H9 (cell line): ENCODE measurements at regions not wholly inside any gene's neighbourhood (a gene's known extent, or its start where the extent isn't known, plus 50 kb on each side); places are given as distances from the start of the nearest gene placed in this dataset.

Experiments
- DNase-seq: peaks from one replicate; pipeline ENCODE4 v3.0.0-alpha.2; 2017
- H2AFZ ChIP-seq: one replicate; pipeline ENCODE4 v1.6.1; 2013; ENCODE audit warnings: mild to moderate bottlenecking, low read length, control low read depth, moderate library complexity
- H2AK5ac ChIP-seq: 2 replicates; pipeline ENCODE4 v1.6.1; 2013; ENCODE audit warnings: low read length, control low read depth, mixed read lengths; ENCODE audit not compliant: insufficient read length
- H2BK120ac ChIP-seq: one replicate; pipeline ENCODE4 v1.6.1; 2013; ENCODE audit warnings: low read depth, mild to moderate bottlenecking, low read length, control low read depth, inconsistent platforms; ENCODE audit not compliant: poor library complexity, severe bottlenecking
- H2BK12ac ChIP-seq: 2 replicates; pipeline ENCODE4 v1.6.1; 2013; ENCODE audit warnings: low read length, control low read depth, mixed read lengths, low read depth; ENCODE audit not compliant: insufficient read length
- H2BK15ac ChIP-seq: 2 replicates; pipeline ENCODE4 v1.6.1; 2013; ENCODE audit warnings: low read depth, low read length, control low read depth
- H2BK20ac ChIP-seq: one replicate; pipeline ENCODE4 v1.6.1; 2013; ENCODE audit warnings: low read depth, mild to moderate bottlenecking, low read length, control low read depth, inconsistent platforms; ENCODE audit not compliant: poor library complexity, severe bottlenecking
- H2BK5ac ChIP-seq: 2 replicates; pipeline ENCODE4 v1.6.1; 2013; ENCODE audit warnings: low read length, control low read depth, mixed read lengths; ENCODE audit not compliant: insufficient read length
- H3K14ac ChIP-seq: 2 replicates; pipeline ENCODE4 v1.6.1; 2013; ENCODE audit warnings: low read length, control low read depth; ENCODE audit not compliant: insufficient read depth
- H3K18ac ChIP-seq: 2 replicates; pipeline ENCODE4 v1.6.1; 2013; ENCODE audit warnings: low read depth, mild to moderate bottlenecking, mixed read lengths, low read length, control low read depth; ENCODE audit not compliant: insufficient read length
- H3K23ac ChIP-seq: 2 replicates; pipeline ENCODE4 v1.6.1; 2013; ENCODE audit warnings: low read length, control low read depth, mixed read lengths, low read depth; ENCODE audit not compliant: insufficient read length
- H3K23me2 ChIP-seq: 2 replicates; pipeline ENCODE4 v1.6.1; 2013; ENCODE audit warnings: low read depth, mild to moderate bottlenecking, mixed read lengths, low read length, control low read depth; ENCODE audit not compliant: insufficient read length, poor library complexity, severe bottlenecking
- H3K27ac ChIP-seq: 2 replicates; pipeline ENCODE4 v1.5.1; 2013; ENCODE audit warnings: low read length, control low read depth, mixed read lengths, low read depth; ENCODE audit not compliant: insufficient read length
- H3K27me3 ChIP-seq: 2 replicates; pipeline ENCODE4 v1.6.1; 2013; ENCODE audit warnings: low read length, control low read depth, inconsistent platforms; ENCODE audit not compliant: insufficient read depth
- H3K4ac ChIP-seq: 2 replicates; pipeline ENCODE4 v1.6.1; 2013; ENCODE audit warnings: low read depth, mild to moderate bottlenecking, control low read depth, inconsistent platforms, low read length, moderate library complexity
- H3K4me1 ChIP-seq: 2 replicates; pipeline ENCODE4 v1.6.1; 2013; ENCODE audit warnings: low read length, control low read depth, inconsistent platforms; ENCODE audit not compliant: insufficient read depth
- H3K4me2 ChIP-seq: 2 replicates; pipeline ENCODE4 v1.6.1; 2013; ENCODE audit warnings: low read length, control low read depth, mixed read lengths; ENCODE audit not compliant: insufficient read length, insufficient read depth
- H3K56ac ChIP-seq: 2 replicates; pipeline ENCODE4 v1.6.1; 2013; ENCODE audit warnings: low read depth, mild to moderate bottlenecking, mixed read lengths, low read length, control low read depth; ENCODE audit not compliant: insufficient read length
- H3K79me1 ChIP-seq: 2 replicates; pipeline ENCODE4 v1.6.1; 2013; ENCODE audit warnings: low read depth, mild to moderate bottlenecking, moderate library complexity, low read length, control low read depth, inconsistent platforms; ENCODE audit not compliant: insufficient read depth, poor library complexity, severe bottlenecking
- H3K79me2 ChIP-seq: 2 replicates; pipeline ENCODE4 v1.6.1; 2013; ENCODE audit warnings: low read length, control low read depth, inconsistent platforms; ENCODE audit not compliant: insufficient read depth
- H3K9ac ChIP-seq: 2 replicates; pipeline ENCODE4 v1.6.1; 2013; ENCODE audit warnings: low read length, control low read depth, mixed read lengths; ENCODE audit not compliant: insufficient read length; ENCODE audit errors: extremely low read depth
- H3K9me3 ChIP-seq: one replicate; pipeline ENCODE4 v1.6.1; 2013; ENCODE audit warnings: low read depth, low read length, inconsistent platforms; ENCODE audit not compliant: control insufficient read depth
- H3T11ph ChIP-seq: one replicate; pipeline ENCODE4 v1.6.1; 2013; ENCODE audit warnings: mild to moderate bottlenecking, low read length, control low read depth, inconsistent platforms
- H4K20me1 ChIP-seq: one replicate; pipeline ENCODE4 v1.6.1; 2013; ENCODE audit not compliant: control insufficient read depth, insufficient read length, insufficient read depth
- H4K5ac ChIP-seq: 2 replicates; pipeline ENCODE4 v1.6.1; 2013; ENCODE audit warnings: low read depth, mild to moderate bottlenecking, mixed read lengths, low read length, control low read depth; ENCODE audit not compliant: insufficient read length
- H4K8ac ChIP-seq: replicated peaks from 2 replicates; pipeline ENCODE4 v1.6.1; 2013; ENCODE audit warnings: low read length, control low read depth, mixed read lengths, low read depth; ENCODE audit not compliant: insufficient read length
- H4K91ac ChIP-seq: 2 replicates; pipeline ENCODE4 v1.6.1; 2013; ENCODE audit warnings: low read depth, mild to moderate bottlenecking, moderate library complexity, mixed read lengths, low read length, control low read depth; ENCODE audit not compliant: insufficient read length
- H3K27ac Mint-ChIP-seq, 3 experiments: 2 replicates in 2 of 3; 3 replicates in 1 of 3; pipeline ENCODE4 v1.8.0; 2020 to 2021; ENCODE audit warnings: mixed read lengths in 3 of 3, mild to moderate bottlenecking in 1 of 3, moderate library complexity in 1 of 3
- H3K27me3 Mint-ChIP-seq: 2 replicates; pipeline ENCODE4 v1.8.0; 2021; ENCODE audit warnings: low read depth, mild to moderate bottlenecking, moderate library complexity, mixed read lengths
- H3K36me3 Mint-ChIP-seq, 3 experiments: 2 replicates in 2 of 3; 3 replicates in 1 of 3; pipeline ENCODE4 v1.8.0; 2020 to 2021; ENCODE audit warnings: low read depth in 3 of 3, mixed read lengths in 3 of 3; ENCODE audit not compliant: insufficient read depth in 1 of 3
- H3K4me1 Mint-ChIP-seq, 2 experiments: 2 replicates each; pipeline ENCODE4 v1.8.0; 2020; ENCODE audit warnings: mixed read lengths in 2 of 2
- H3K4me3 Mint-ChIP-seq, 2 experiments: 2 replicates in 1 of 2; 3 replicates in 1 of 2; pipeline ENCODE4 v1.8.0; 2020 to 2021; ENCODE audit warnings: mild to moderate bottlenecking in 2 of 2, mixed read lengths in 2 of 2, moderate library complexity in 1 of 2
- H3K9me3 Mint-ChIP-seq, 2 experiments: 2 replicates in 1 of 2; 3 replicates in 1 of 2; pipeline ENCODE4 v1.8.0; 2020; ENCODE audit warnings: mild to moderate bottlenecking in 2 of 2, mixed read lengths in 2 of 2, moderate library complexity in 1 of 2
- CTCF ChIP-seq: fragments of 200-600 bp; sonication (generic); conservative IDR thresholded peaks from 3 replicates; pipeline ENCODE4 v1.8.0; 2021; ENCODE audit warnings: antibody characterized with exemption, mild to moderate bottlenecking
- WGBS: extraction: QIAGEN DNeasy Blood & Tissue Kit; methylation state at CpG from one replicate; pipeline ENCODE4 v1.1.7; 2013; ENCODE audit warnings: missing lambda C conversion rate, low lambda C conversion rate, mixed read lengths; ENCODE audit not compliant: insufficient read length; ENCODE audit errors: extremely low coverage; 5-methylcytosine and 5-hydroxymethylcytosine counted together

- Histone ChIP-seq H3K79me2 (no peaks in the 10 kb centered on the region), H3T11ph (no peak overlapping the region), H2BK12ac (no peak overlapping the region), H2BK120ac (no peak overlapping the region), H3K14ac (no peak overlapping the region), H3K18ac (no peak overlapping the region), H2BK20ac (no peak overlapping the region), H2AK5ac (no peak overlapping the region), H4K91ac (no peak overlapping the region), H3K27ac (no peak overlapping the region), H3K27me3 (no peaks in the 10 kb centered on the region), H4K5ac (no peak overlapping the region), H3K23ac (no peak overlapping the region), H3K9me3 (no peaks in the 10 kb centered on the region), H3K23me2 (no peaks in the 10 kb centered on the region), H3K4me2 (no peak overlapping the region), H3K4me1 (0 out of 2 replicates have a peak, but pooled peaks cover 4% of the 10 kb centered on the region), H3K4ac (no peak overlapping the region), H3K9ac (no peak overlapping the region), H4K20me1 (no peaks in the 10 kb centered on the region), H4K8ac (no peak overlapping the region), H3K56ac (no peak overlapping the region), H2BK5ac (no peak overlapping the region), H2AFZ (no peak overlapping the region), H2BK15ac (no peak overlapping the region), H3K79me1 (no peaks in the 10 kb centered on the region)
- DNase-seq, result no peak
- Mint-ChIP-seq H3K9me3 (peaks cover 25 to 26% of the 10 kb centered on the region in 2 experiments), H3K4me3 (no peak overlapping the region), H3K4me1 (peaks cover 0 to 3% of the 10 kb centered on the region in 2 experiments; a peak in 2 of 4 replicates), H3K36me3 (peaks cover 0 to 20% (median 7%) of the 10 kb centered on the region in 3 experiments), H3K27ac (no peak overlapping the region), H3K27me3 (no peaks in the 10 kb centered on the region)
- no peak for TF ChIP-seq CTCF
- no CpG with 5 or more reads among the region's 4 CpGs for WGBS
These were observed 86.2 kb downstream of the COPS8 start for GRCh38 chr2:237171881-237172280.
